GM23338 (cell line): ENCODE measurements at regions not wholly inside any gene's neighbourhood (a gene's known extent, or its start where the extent isn't known, plus 50 kb on each side); places are given as distances from the start of the nearest gene placed in this dataset.

Experiments used
- JUNB ChIP-seq: IDR thresholded peaks from one replicate; pipeline ENCODE4 v1.6.1; 2016; ENCODE audit warnings: antibody characterized with exemption; ENCODE audit not compliant: unreplicated experiment
- REST ChIP-seq: IDR thresholded peaks from one replicate; pipeline ENCODE4 v1.6.1; 2018; ENCODE audit warnings: antibody characterized with exemption; ENCODE audit not compliant: unreplicated experiment
- STAT1 ChIP-seq: IDR thresholded peaks from one replicate; pipeline ENCODE4 v1.6.1; 2016; ENCODE audit warnings: antibody characterized with exemption; ENCODE audit not compliant: unreplicated experiment
- ZNF114 ChIP-seq: fragments of 250-450 bp; sonication (Bioruptor Pico); IDR thresholded peaks from 2 replicates; pipeline ENCODE4 v1.5.0; 2020; ENCODE audit warnings: mild to moderate bottlenecking, moderate library complexity
- ZNF331 ChIP-seq: fragments of 250-450 bp; sonication (Bioruptor Pico); IDR thresholded peaks from 2 replicates; pipeline ENCODE4 v1.5.0; 2020; ENCODE audit warnings: low read depth, mild to moderate bottlenecking, moderate library complexity
- ZNF462 ChIP-seq: fragments of 250-450 bp; sonication (Bioruptor Pico); IDR thresholded peaks from 2 replicates; pipeline ENCODE4 v1.5.0; 2020; ENCODE audit warnings: mild to moderate bottlenecking, moderate library complexity

GRCh38 chr5:171518916-171519315 is 99.5 kb downstream of the FGF18 start (continued):
- TF ChIP-seq ZNF462 (CRISPR knock-in tag) (no peak), ZNF114 (CRISPR knock-in tag) (no peak), STAT1 (no peak), ZNF331 (CRISPR knock-in tag) (no peak), JUNB (no peak), REST (no peak)
